Bronchial epithelial cell (primary cell): ENCODE measurements at regions not wholly inside any gene's neighbourhood (a gene's known extent, or its start where the extent isn't known, plus 50 kb on each side); places are given as distances from the start of the nearest gene placed in this dataset.

Experiments
- DNase-seq: peaks from one replicate; pipeline ENCODE4 v3.0.0-alpha.2; 2010; ENCODE audit warnings: low read depth
- FAIRE-seq: peaks from 2 replicates; lab custom pipeline; 2011; peaks lifted over from hg19 to GRCh38; lab: Jason Lieb, UNC
- H3K27me3 ChIP-seq: 2 replicates; pipeline ENCODE4 v1.5.1; 2011; ENCODE audit warnings: low read length; ENCODE audit not compliant: control insufficient read depth, insufficient read depth
- H3K36me3 ChIP-seq: 2 replicates; pipeline ENCODE4 v1.5.1; 2011; ENCODE audit warnings: low read length; ENCODE audit not compliant: control insufficient read depth, insufficient read depth
- H3K4me3 ChIP-seq: 2 replicates; pipeline ENCODE4 v1.5.1; 2011; ENCODE audit warnings: mild to moderate bottlenecking, low read depth, low read length, control low read depth
- TF ChIP-seq, protein P1 (sequence below): IDR thresholded peaks from 2 replicates; pipeline ENCODE4 v1.5.1; 2011; ENCODE audit warnings: mild to moderate bottlenecking, moderate library complexity, low read length, control low read depth, inconsistent platforms; ENCODE audit not compliant: insufficient read depth, severe bottlenecking

DNA sequence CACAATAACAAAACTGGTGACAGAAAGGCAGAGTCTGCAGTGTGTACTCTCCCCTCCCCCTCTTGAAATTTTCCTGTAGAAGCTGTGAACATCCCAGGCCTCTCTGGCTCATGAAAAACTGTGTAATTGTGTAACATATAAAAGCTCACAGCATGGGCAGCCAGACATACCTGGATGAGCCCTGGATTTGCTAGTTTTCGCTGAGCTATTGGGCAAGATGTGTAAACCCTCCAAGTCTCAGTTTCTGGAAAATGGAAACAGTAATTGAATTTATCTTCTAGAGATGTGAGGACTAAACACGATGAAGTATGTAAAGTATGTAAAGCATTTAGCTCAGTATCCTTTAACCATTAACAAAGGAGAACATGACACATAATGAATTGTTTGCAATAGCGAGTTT, 143.2 kb upstream of the ANKH start:
- no peak for FAIRE-seq
- Histone ChIP-seq H3K27me3 (no peaks in the 10 kb centered on the region), H3K4me3 (no peak overlapping the region), H3K36me3 (no peaks in the 10 kb centered on the region)
- TF ChIP-seq, protein P1, sequence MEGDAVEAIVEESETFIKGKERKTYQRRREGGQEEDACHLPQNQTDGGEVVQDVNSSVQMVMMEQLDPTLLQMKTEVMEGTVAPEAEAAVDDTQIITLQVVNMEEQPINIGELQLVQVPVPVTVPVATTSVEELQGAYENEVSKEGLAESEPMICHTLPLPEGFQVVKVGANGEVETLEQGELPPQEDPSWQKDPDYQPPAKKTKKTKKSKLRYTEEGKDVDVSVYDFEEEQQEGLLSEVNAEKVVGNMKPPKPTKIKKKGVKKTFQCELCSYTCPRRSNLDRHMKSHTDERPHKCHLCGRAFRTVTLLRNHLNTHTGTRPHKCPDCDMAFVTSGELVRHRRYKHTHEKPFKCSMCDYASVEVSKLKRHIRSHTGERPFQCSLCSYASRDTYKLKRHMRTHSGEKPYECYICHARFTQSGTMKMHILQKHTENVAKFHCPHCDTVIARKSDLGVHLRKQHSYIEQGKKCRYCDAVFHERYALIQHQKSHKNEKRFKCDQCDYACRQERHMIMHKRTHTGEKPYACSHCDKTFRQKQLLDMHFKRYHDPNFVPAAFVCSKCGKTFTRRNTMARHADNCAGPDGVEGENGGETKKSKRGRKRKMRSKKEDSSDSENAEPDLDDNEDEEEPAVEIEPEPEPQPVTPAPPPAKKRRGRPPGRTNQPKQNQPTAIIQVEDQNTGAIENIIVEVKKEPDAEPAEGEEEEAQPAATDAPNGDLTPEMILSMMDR = no peak
- DNase-seq = peak; percentile 28

DNA sequence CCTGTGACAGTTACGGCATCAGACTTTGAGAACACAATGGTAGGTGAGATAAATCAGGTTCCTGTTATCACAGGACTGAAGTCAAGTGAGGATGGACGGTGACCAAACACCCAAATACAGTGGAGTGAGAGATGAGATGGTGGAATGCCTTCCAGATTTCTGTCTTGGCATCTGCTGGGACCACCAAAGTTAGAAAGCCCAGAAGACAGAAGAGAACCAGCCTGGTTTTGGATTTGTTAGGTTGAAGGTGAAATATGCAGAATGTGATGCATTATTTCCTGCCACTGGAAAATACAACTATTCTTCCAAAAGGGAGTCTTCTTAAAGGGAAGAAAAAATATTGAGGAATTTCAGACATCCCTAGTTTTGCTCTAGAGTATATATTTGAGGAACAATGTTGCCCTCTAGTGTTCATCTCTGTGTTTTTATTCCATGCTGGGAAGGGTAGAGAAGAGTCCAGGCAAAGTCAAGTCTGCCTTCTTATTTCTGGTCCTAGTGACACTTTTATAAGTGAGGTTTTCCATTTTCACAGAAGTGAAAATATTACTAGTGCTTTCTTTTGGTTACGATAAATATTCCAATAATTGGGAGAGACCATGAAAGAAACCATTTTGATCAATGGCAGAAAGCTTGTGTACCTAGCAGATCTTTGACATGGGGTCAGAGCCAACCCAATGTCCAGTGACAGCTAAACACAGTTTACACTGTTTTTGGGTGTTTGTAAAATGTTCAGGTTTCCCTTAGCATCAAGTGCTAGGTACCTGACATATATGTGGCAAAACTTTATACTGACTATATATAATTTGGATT, 142.3 kb upstream of the ANKH start:
- Histone ChIP-seq H3K36me3 (no peaks in the 10 kb centered on the region), H3K27me3 (no peaks in the 10 kb centered on the region), H3K4me3 (no peak overlapping the region)
- FAIRE-seq (no peak), DNase-seq (peak; percentile 72)
- TF ChIP-seq, protein P1 = peak; percentile 41

DNA sequence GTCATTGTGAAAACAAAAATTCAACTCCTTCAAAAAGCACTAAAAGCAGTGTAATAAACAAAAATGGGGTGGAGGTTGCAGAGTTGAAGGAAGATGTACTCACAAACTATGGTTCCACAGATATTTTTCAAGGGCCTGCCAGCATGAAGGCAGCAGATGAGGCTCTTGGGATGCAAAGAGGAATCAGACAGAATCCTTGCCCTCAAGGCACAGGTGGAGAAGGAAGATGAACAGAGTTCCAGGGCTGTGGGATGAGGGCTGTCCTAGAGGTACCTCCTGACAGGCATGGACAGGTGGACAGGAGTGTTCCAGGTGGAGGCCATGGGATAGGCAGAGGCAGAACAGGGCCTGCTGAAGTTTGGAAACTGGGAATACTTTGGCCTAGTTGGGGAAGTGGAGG, 140.5 kb upstream of the ANKH start:
- DNase-seq (no peak), FAIRE-seq (no peak)
- H3K36me3 ChIP-seq = no peaks in the 10 kb centered on the region
- H3K27me3 ChIP-seq = no peaks in the 10 kb centered on the region
- TF ChIP-seq, protein P1 = no peak
- no peak overlapping the region for H3K4me3 ChIP-seq

DNA sequence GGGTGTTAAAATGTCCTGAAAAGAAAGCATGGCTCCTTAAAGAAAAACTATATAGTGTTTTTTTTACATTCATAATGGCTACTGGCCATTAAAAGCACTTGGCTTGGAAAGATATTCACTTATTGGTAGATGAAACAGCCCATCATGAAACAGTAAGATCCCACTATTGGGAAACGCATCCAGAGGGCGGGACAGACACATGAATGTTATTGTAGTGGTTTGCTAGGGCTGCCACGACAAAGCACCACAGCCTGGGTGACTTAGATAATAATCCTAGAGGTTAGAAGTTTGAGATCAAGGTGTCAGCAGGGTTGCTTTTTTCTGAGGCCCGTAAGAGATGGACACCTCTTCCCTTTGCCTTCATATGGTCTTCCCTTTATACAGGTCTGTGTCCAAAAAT, 139.4 kb upstream of the ANKH start:
- TF ChIP-seq, protein P1 = no peak
- Histone ChIP-seq H3K4me3 (no peak overlapping the region), H3K36me3 (no peaks in the 10 kb centered on the region), H3K27me3 (no peaks in the 10 kb centered on the region)
- DNase-seq = no peak
- FAIRE-seq = no peak

DNA sequence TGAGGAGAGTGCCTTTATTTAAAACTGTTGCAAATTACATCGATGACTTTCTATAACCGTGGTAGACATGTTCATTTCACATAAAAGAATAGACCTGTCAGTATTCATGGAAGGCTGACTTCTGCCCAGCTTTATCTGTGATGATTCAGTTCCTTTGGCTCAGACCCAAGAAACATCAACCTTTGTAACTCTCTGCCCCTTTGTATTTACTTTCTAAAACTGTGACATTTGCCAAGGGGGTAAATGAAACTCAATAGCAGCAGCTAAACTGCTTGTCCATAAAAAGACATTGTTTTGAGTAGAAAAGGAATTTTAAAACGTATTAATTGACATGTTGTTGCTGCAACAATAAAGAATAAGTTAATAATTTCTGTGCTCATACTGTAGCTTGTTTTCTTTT, 137.8 kb upstream of the ANKH start:
- TF ChIP-seq, protein P1 = no peak
- Histone ChIP-seq H3K4me3 (no peak overlapping the region), H3K36me3 (no peaks in the 10 kb centered on the region), H3K27me3 (no peaks in the 10 kb centered on the region)
- FAIRE-seq (no peak), DNase-seq (peak; percentile 91)

DNA sequence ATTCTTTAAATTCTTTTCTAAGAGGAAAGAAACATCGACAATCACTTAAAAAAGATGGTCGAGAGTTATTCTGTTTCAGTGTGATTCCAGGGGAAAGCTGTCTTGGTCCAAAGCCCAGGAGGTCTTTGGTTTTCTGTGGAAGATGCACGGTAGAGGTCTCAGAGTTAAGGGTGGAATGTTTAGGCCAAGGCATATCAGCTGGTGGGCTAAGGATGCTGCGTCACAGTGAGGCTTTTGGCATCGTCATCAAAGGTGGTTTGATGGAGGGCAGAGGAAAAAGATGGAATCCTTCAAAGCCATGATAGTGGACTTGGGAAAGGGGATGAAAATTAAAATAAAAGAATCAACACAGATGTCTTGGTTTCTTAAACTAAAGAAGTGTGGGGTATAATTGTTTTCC, 137.3 kb upstream of the ANKH start:
- no peak for FAIRE-seq
- TF ChIP-seq, protein P1 = no peak
- H3K4me3 ChIP-seq = no peak overlapping the region

More for the DNA sequence above, 137.3 kb upstream of the ANKH start:
- DNase-seq = no peak
- Histone ChIP-seq H3K27me3 (no peaks in the 10 kb centered on the region), H3K36me3 (no peaks in the 10 kb centered on the region)
